ENCODE measurements at regions not wholly inside any gene's neighbourhood (a gene's known extent, or its start where the extent isn't known, plus 50 kb on each side); places are given as distances from the start of the nearest gene placed in this dataset.

GRCh38 chr2:209074711-209075110 lies 349.1 kb upstream of the MAP2 start:
- Histone ChIP-seq H3K27me3 (ENCODE audit: control insufficient read depth, insufficient read depth, low read length, poor library complexity, severe bottlenecking) (no peaks in the 10 kb centered on the region), H3K4me3 (ENCODE audit: insufficient read depth, low read depth, low read length) (no peak overlapping the region), H3K9me3 (ENCODE audit: control insufficient read depth, low read length) (no peaks in the 10 kb centered on the region), H3K27ac (ENCODE audit: insufficient read depth, low read depth, low read length, poor library complexity, severe bottlenecking) (no peak overlapping the region), H3K4me1 (ENCODE audit: control insufficient read depth, insufficient read depth, low read length) (no peaks in the 10 kb centered on the region), H3K36me3 (ENCODE audit: control insufficient read depth, insufficient read depth, low read length) (no peaks in the 10 kb centered on the region)
- WGBS, 2 experiments, result 100% methylated on average over 2 of the region's 3 CpGs

DNA sequence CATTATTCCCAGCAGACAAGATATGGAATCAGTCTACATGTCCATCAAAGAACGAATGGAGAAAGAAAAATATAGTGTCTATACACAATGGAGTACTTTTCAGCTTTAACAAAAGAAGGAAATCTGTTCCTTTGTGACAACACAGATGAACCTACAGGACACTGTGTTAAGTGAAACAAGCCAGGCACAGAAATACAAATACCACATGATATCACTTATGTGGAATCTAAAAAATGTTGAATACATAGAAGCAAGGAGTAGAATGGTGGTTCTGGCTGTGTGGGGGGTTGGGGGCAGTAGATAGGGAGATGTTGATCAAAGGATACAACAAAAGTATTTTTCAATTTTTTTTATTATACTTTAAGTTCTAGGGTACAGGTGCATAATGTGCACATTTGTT lies 347.7 kb upstream of the MAP2 start:
- Histone ChIP-seq H3K4me1 (ENCODE audit: control insufficient read depth, insufficient read depth, low read length) (no peaks in the 10 kb centered on the region), H3K27me3 (ENCODE audit: control insufficient read depth, insufficient read depth, low read length, poor library complexity, severe bottlenecking) (no peaks in the 10 kb centered on the region), H3K27ac (ENCODE audit: insufficient read depth, low read depth, low read length, poor library complexity, severe bottlenecking) (no peak overlapping the region), H3K4me3 (ENCODE audit: insufficient read depth, low read depth, low read length) (no peak overlapping the region), H3K9me3 (ENCODE audit: control insufficient read depth, low read length) (no peaks in the 10 kb centered on the region), H3K36me3 (ENCODE audit: control insufficient read depth, insufficient read depth, low read length) (no peaks in the 10 kb centered on the region)
- WGBS, 2 experiments, result 100% methylated on average over 1 of the region's 1 CpG; no CpG with 5 or more reads in 1 of the 2 experiments

DNA sequence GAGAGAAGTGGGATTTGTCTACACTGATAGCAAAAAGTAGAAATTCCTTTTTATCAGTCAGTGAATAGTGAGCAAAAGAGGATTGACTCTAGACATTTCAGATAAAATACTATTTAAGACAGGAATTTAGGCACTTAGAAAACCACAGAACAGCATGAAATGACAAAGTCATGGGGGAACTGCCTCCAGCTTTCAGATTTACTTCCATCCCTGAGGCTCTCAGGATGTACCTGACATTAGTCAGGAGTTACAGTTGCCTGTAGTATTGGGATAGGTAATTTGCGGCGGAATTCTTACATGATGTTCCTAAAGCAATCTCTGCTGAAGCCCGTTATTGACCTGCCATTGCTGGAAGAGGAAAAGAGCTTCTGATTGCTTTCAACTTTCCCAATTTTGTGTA lies 337.1 kb upstream of the MAP2 start:
- Histone ChIP-seq H3K27me3 (ENCODE audit: control insufficient read depth, insufficient read depth, low read length, poor library complexity, severe bottlenecking) (no peaks in the 10 kb centered on the region), H3K4me1 (ENCODE audit: control insufficient read depth, insufficient read depth, low read length) (no peaks in the 10 kb centered on the region), H3K27ac (ENCODE audit: insufficient read depth, low read depth, low read length, poor library complexity, severe bottlenecking) (no peak overlapping the region), H3K4me3 (ENCODE audit: insufficient read depth, low read depth, low read length) (no peak overlapping the region), H3K9me3 (ENCODE audit: control insufficient read depth, low read length) (no peaks in the 10 kb centered on the region), H3K36me3 (ENCODE audit: control insufficient read depth, insufficient read depth, low read length) (no peaks in the 10 kb centered on the region)
- WGBS, 2 experiments, result 94 to 95% methylated on average over 3 of the region's 3 CpGs

GRCh38 chr2:209091056-209091455 lies 332.8 kb upstream of the MAP2 start:
- no peak overlapping the region for H3K27ac ChIP-seq (ENCODE audit: insufficient read depth, low read depth, low read length, poor library complexity, severe bottlenecking)
- no peaks in the 10 kb centered on the region for H3K36me3 ChIP-seq (ENCODE audit: control insufficient read depth, insufficient read depth, low read length)
- no peak overlapping the region for H3K4me3 ChIP-seq (ENCODE audit: insufficient read depth, low read depth, low read length)
- H3K4me1 ChIP-seq (ENCODE audit: control insufficient read depth, insufficient read depth, low read length), result no peaks in the 10 kb centered on the region
- WGBS, 2 experiments, result 88 to 97% methylated on average over 1 of the region's 1 CpG
- no peaks in the 10 kb centered on the region for H3K9me3 ChIP-seq (ENCODE audit: control insufficient read depth, low read length)
- H3K27me3 ChIP-seq (ENCODE audit: control insufficient read depth, insufficient read depth, low read length, poor library complexity, severe bottlenecking), result no peaks in the 10 kb centered on the region

DNA sequence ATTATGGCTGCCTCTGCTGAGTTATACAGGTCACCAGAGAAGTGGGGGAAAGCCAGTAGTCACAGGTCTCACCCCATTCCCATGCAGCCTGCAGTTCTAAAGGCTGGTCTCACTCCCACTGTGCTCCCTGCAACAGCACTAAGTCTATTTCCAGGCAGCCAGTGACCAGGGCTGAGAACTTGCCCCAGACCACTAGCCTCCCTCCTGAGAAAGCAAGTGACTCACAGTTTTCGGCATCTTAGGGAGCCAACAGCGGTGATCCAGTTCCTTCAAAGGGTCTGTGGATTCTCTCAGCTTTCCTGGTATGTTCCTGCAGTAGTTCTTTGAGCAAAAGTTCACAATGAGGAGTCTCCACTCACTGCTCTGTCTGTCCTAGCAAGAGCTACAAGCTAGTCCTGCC lies 329.6 kb upstream of the MAP2 start:
- H3K4me1 ChIP-seq (ENCODE audit: control insufficient read depth, insufficient read depth, low read length), result no peaks in the 10 kb centered on the region
- H3K9me3 ChIP-seq (ENCODE audit: control insufficient read depth, low read length), result no peaks in the 10 kb centered on the region
- 90 to 91% methylated on average over 2 of the region's 2 CpGs for WGBS, 2 experiments
- H3K36me3 ChIP-seq (ENCODE audit: control insufficient read depth, insufficient read depth, low read length), result no peaks in the 10 kb centered on the region
- H3K27me3 ChIP-seq (ENCODE audit: control insufficient read depth, insufficient read depth, low read length, poor library complexity, severe bottlenecking), result no peaks in the 10 kb centered on the region
- H3K27ac ChIP-seq (ENCODE audit: insufficient read depth, low read depth, low read length, poor library complexity, severe bottlenecking), result no peak overlapping the region
- no peak overlapping the region for H3K4me3 ChIP-seq (ENCODE audit: insufficient read depth, low read depth, low read length)

- Histone ChIP-seq H3K27me3 (ENCODE audit: control insufficient read depth, insufficient read depth, low read length, poor library complexity, severe bottlenecking) (no peaks in the 10 kb centered on the region), H3K4me1 (ENCODE audit: control insufficient read depth, insufficient read depth, low read length) (no peaks in the 10 kb centered on the region), H3K27ac (ENCODE audit: insufficient read depth, low read depth, low read length, poor library complexity, severe bottlenecking) (no peak overlapping the region), H3K4me3 (ENCODE audit: insufficient read depth, low read depth, low read length) (no peak overlapping the region), H3K36me3 (ENCODE audit: control insufficient read depth, insufficient read depth, low read length) (no peaks in the 10 kb centered on the region), H3K9me3 (ENCODE audit: control insufficient read depth, low read length) (no peaks in the 10 kb centered on the region)
- WGBS, 2 experiments, result 88 to 100% methylated on average over 1 to 2 of the region's 2 CpGs
Measured at GRCh38 chr2:209095432-209095831, 328.4 kb upstream of the MAP2 start.

DNA sequence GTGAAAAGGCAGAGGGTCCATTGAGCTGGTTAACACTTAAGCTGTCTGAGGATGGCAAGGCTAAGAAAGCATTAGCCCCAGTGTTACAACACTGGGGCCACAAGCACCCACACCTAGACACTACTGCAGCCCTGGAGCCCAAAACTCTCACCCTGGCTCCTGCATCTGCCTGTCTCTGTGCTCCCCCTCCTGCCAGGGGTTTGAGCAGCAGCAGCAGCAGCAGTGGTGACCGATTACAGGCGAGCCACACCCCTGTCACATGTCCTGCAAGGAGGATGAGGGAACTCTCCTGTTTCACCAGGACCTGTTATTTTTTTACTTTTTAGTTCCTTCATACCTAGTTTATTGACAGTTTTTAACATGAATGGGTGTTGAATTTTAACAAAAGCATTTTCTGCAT lies 326.7 kb upstream of the MAP2 start:
- H3K27me3 ChIP-seq (ENCODE audit: control insufficient read depth, insufficient read depth, low read length, poor library complexity, severe bottlenecking), result no peaks in the 10 kb centered on the region

DNA sequence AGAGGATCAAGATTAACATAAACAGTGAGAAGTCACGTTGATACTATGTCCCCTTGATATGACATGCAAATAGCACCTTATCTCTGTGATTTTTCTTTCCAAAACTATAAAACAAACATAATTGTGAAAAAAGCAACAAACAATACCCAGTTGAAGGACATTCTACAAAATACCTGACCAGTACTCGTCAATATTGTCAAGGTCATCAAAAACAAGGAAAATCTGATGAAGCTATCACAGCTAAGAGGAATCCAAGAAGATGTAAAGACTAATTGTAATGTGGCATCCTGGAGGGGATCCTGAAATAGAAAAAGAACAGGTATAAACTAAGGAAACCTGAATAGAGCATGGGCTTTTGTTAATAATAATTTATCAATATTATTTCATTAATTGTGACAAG lies 321.5 kb upstream of the MAP2 start:
- 89 to 95% methylated on average over 2 of the region's 2 CpGs for WGBS, 2 experiments
- no peaks in the 10 kb centered on the region for H3K27me3 ChIP-seq (ENCODE audit: control insufficient read depth, insufficient read depth, low read length, poor library complexity, severe bottlenecking)
- no peak overlapping the region for H3K27ac ChIP-seq (ENCODE audit: insufficient read depth, low read depth, low read length, poor library complexity, severe bottlenecking)
- H3K4me1 ChIP-seq (ENCODE audit: control insufficient read depth, insufficient read depth, low read length), result no peaks in the 10 kb centered on the region
- no peaks in the 10 kb centered on the region for H3K36me3 ChIP-seq (ENCODE audit: control insufficient read depth, insufficient read depth, low read length)
- no peaks in the 10 kb centered on the region for H3K9me3 ChIP-seq (ENCODE audit: control insufficient read depth, low read length)
- H3K4me3 ChIP-seq (ENCODE audit: insufficient read depth, low read depth, low read length), result no peak overlapping the region

More for the DNA sequence above, 326.7 kb upstream of the MAP2 start:
- Histone ChIP-seq H3K36me3 (ENCODE audit: control insufficient read depth, insufficient read depth, low read length) (no peaks in the 10 kb centered on the region), H3K4me3 (ENCODE audit: insufficient read depth, low read depth, low read length) (no peak overlapping the region), H3K4me1 (ENCODE audit: control insufficient read depth, insufficient read depth, low read length) (no peaks in the 10 kb centered on the region), H3K9me3 (ENCODE audit: control insufficient read depth, low read length) (no peaks in the 10 kb centered on the region), H3K27ac (ENCODE audit: insufficient read depth, low read depth, low read length, poor library complexity, severe bottlenecking) (no peak overlapping the region)
- 83% methylated on average over 2 of the region's 2 CpGs for WGBS, 2 experiments

DNA sequence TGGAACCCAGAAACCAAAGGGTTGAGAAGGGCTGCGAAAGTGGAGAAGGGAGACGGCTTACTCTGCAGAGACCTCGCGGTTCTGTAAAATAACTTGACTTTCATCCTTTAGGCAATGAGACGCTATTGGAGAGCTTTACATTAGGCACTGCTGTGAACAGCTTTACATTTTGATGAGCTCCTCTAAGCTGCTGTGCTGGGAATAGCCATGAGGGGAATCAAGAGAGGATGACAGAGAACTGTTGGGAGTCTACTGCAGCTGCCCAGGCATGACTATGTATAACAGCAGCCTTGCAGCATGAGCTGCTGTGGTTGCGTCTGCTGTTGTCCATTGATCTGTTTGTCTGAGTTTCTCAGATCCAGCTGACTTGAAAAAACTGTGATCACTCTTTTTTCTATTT lies 310.8 kb upstream of the MAP2 start:
- Histone ChIP-seq H3K4me1 (ENCODE audit: control insufficient read depth, insufficient read depth, low read length) (no peaks in the 10 kb centered on the region), H3K36me3 (ENCODE audit: control insufficient read depth, insufficient read depth, low read length) (no peaks in the 10 kb centered on the region), H3K27ac (ENCODE audit: insufficient read depth, low read depth, low read length, poor library complexity, severe bottlenecking) (no peak overlapping the region), H3K4me3 (ENCODE audit: insufficient read depth, low read depth, low read length) (no peak overlapping the region), H3K27me3 (ENCODE audit: control insufficient read depth, insufficient read depth, low read length, poor library complexity, severe bottlenecking) (no peaks in the 10 kb centered on the region), H3K9me3 (ENCODE audit: control insufficient read depth, low read length) (no peaks in the 10 kb centered on the region)
- WGBS, 2 experiments, result 76% methylated on average over 6 of the region's 6 CpGs

DNA sequence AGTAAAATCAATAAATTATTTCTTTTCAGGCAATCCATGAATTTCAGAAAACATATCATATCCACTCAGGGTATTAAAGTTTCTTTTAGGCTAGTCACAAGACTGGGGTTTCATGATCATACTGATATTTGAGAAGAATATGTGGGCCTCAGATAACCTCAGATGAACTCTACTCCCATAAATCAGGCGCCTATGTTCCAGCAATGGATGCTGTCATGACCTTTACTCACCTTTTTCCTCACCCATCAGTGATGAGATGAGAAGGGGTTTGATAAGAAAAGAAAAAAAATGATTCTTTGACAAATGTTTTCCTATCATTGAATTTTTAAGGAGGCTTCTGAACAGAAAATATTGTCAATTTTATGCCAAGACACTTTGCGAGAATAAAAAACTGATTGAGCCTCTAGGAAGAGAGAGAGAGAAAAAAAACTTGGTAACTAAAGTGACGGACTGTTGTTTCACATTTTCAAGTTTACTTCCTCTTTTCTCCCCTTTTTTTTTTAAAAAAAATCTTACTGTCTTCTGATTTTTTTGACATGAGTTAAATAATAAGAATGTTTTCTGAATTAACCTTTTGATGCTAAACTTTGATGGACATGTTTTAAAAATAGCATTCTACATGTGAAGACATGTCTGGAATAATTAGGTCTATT lies 309.1 kb upstream of the MAP2 start:
- H3K4me1 ChIP-seq (ENCODE audit: control insufficient read depth, insufficient read depth, low read length), result no peaks in the 10 kb centered on the region
- 80 to 100% methylated on average over 1 of the region's 3 CpGs for WGBS, 2 experiments
- H3K27ac ChIP-seq (ENCODE audit: insufficient read depth, low read depth, low read length, poor library complexity, severe bottlenecking), result no peak overlapping the region
- no peak overlapping the region for H3K4me3 ChIP-seq (ENCODE audit: insufficient read depth, low read depth, low read length)
- no peaks in the 10 kb centered on the region for H3K27me3 ChIP-seq (ENCODE audit: control insufficient read depth, insufficient read depth, low read length, poor library complexity, severe bottlenecking)
- no peaks in the 10 kb centered on the region for H3K36me3 ChIP-seq (ENCODE audit: control insufficient read depth, insufficient read depth, low read length)
- no peaks in the 10 kb centered on the region for H3K9me3 ChIP-seq (ENCODE audit: control insufficient read depth, low read length)

DNA sequence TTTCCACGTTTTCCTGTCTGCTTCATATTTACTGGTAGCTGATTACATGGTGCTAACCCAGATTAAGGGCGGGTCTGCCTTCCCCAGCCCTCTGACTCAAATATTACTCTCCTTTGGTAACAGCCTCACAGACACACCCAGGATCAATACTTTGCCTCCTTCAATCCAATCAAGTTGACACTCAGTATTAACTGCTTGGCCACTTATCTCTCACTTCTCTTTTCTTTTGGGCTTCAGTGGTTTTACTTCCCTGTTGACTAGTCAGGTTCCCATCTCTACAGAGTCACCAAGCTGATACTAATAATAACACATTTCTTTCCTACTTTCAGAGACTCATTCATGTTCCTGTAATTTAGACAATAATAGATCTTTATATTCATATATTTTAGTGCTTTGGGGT lies 302.2 kb upstream of the MAP2 start:
- 90 to 91% methylated on average over 2 of the region's 2 CpGs for WGBS, 2 experiments
- H3K4me3 ChIP-seq (ENCODE audit: insufficient read depth, low read depth, low read length), result no peak overlapping the region
- no peaks in the 10 kb centered on the region for H3K9me3 ChIP-seq (ENCODE audit: control insufficient read depth, low read length)
- no peaks in the 10 kb centered on the region for H3K27me3 ChIP-seq (ENCODE audit: control insufficient read depth, insufficient read depth, low read length, poor library complexity, severe bottlenecking)
- H3K27ac ChIP-seq (ENCODE audit: insufficient read depth, low read depth, low read length, poor library complexity, severe bottlenecking), result no peak overlapping the region
- H3K36me3 ChIP-seq (ENCODE audit: control insufficient read depth, insufficient read depth, low read length), result no peaks in the 10 kb centered on the region
- no peaks in the 10 kb centered on the region for H3K4me1 ChIP-seq (ENCODE audit: control insufficient read depth, insufficient read depth, low read length)
